Spleen (tissue), 11 donors: ENCODE measurements at regions not wholly inside any gene's neighbourhood (a gene's known extent, or its start where the extent isn't known, plus 50 kb on each side); places are given as distances from the start of the nearest gene placed in this dataset.

Experiments
- DNase-seq: peaks from one replicate; pipeline ENCODE4 v3.0.0-alpha.2; 2020
- H3K27ac ChIP-seq, 8 donors: fragments of 200-600 bp; sonication (generic) in 7 of 8; 1 replicate in 4 of 8; 2 replicates in 4 of 8; pipeline versions ENCODE4 v1.5.0 to v1.8.0; 2016 to 2021; ENCODE audit warnings: inconsistent platforms in 4 of 8, mild to moderate bottlenecking in 4 of 8, moderate library complexity in 1 of 8
- H3K27me3 ChIP-seq, 7 donors: fragments of 200-600 bp; sonication (generic) in 6 of 7; replicated peaks in 1 of 7; 1 replicate in 4 of 7; 2 replicates in 3 of 7; pipeline versions ENCODE4 v1.5.0 to v1.8.0; 2016 to 2021; ENCODE audit warnings: inconsistent platforms in 3 of 7, mild to moderate bottlenecking in 1 of 7
- H3K36me3 ChIP-seq, 6 donors: fragments of 200-600 bp; sonication (generic) in 5 of 6; 1 replicate in 4 of 6; 2 replicates in 2 of 6; pipeline versions ENCODE4 v1.5.0 to v1.8.0; 2016 to 2021; ENCODE audit warnings: inconsistent platforms in 2 of 6
- H3K4me1 ChIP-seq, 6 donors: fragments of 200-600 bp; sonication (generic) in 5 of 6; 1 replicate in 3 of 6; 2 replicates in 3 of 6; pipeline versions ENCODE4 v1.5.0 to v1.8.0; 2016 to 2021; ENCODE audit warnings: inconsistent platforms in 3 of 6
- H3K4me3 ChIP-seq, 8 donors: fragments of 200-600 bp; sonication (generic) in 7 of 8; 1 replicate in 4 of 8; 2 replicates in 4 of 8; pipeline versions ENCODE4 v1.5.0 to v1.8.0; 2016 to 2021; ENCODE audit warnings: inconsistent platforms in 4 of 8, mild to moderate bottlenecking in 4 of 8, moderate library complexity in 2 of 8
- H3K9me3 ChIP-seq, 8 donors: fragments of 200-600 bp; sonication (generic) in 7 of 8; 1 replicate in 4 of 8; 2 replicates in 4 of 8; pipeline versions ENCODE4 v1.5.0 to v1.8.0; 2016 to 2021; ENCODE audit warnings: inconsistent platforms in 4 of 8
- CTCF ChIP-seq, 11 experiments: fragments of 200-600 bp in 7 of 11; fragments of 450-650 bp in 4 of 11; sonication (generic) in 4 of 11; IDR thresholded peaks in 8 of 11; conservative IDR thresholded peaks in 3 of 11; 1 replicate in 7 of 11; 2 replicates in 4 of 11; pipeline versions ENCODE4 v1.4.0 to v1.8.0; 2016 to 2021; ENCODE audit warnings: antibody characterized with exemption in 11 of 11, inconsistent platforms in 4 of 11, mild to moderate bottlenecking in 1 of 11
- POLR2A ChIP-seq, 3 donors: fragments of 450-650 bp; IDR thresholded peaks; one replicate each; pipeline ENCODE4 v1.5.1; 2017; ENCODE audit warnings: antibody characterized with exemption in 3 of 3, mild to moderate bottlenecking in 1 of 3
- POLR2AphosphoS5 ChIP-seq, 3 donors: sonication (generic); formaldehyde crosslinking; IDR thresholded peaks; one replicate each; pipeline ENCODE4 v1.5.1; 2017; ENCODE audit warnings: antibody characterized with exemption in 3 of 3
- WGBS, 5 donors: extraction: QIAGEN DNeasy Blood & Tissue Kit in 3 of 5; methylation state at CpG; one replicate each; pipeline versions ENCODE4 v1.1.5 to v1.1.7; 2013 to 2018; 5-methylcytosine and 5-hydroxymethylcytosine counted together
- intact Hi-C: fragments of 100-400 bp; cut with DNase I; formaldehyde crosslinking; loops from one replicate; pipeline ENCODE4 v1.15.0; 2023; ENCODE audit warnings: low total_unique reads
- donor health status: healthy with polysubstance abuse.
- donor health status: DM: no; HTN: no; CAD: no; lungs with moderate emphysema.
- donor health status: DM: no; HTN: no; CAD: no.
- donor health status: Bipolar disorder and iron deficiency.
- donor health status: healthy.
- donor health status: DM: no; HTN: no; CAD: no.
- donor health status: DM: yes; HTN: yes; CAD: no.

DNA sequence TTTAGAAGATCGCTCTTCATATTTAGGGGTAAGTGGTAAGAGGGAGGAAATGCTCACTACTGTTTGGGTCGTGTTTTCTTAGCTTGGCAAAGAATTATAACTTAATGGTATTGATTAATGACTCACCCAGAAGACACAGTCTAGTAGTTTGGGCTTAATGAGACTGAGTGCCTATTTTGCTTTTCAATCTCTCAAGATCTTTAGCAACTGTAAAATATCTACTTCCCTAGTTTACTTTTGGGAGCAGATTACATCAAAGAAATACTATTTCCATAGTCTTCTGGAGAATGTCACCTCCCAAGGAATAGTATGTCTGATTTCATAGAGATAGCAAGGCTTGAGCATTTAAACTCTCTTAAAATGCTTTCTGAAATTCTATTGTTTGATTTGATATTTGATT lies 100.5 kb upstream of the SLC25A13 start:
- TF ChIP-seq CTCF (IDR thresholded peaks at IDR 0.05 in 8 of 11, conservative IDR thresholded peaks at IDR 0.05 in 3 of 11) (no peak), POLR2AphosphoS5 (IDR thresholded peaks at IDR 0.05) (no peak), POLR2A (IDR thresholded peaks at IDR 0.05) (no peak)
- H3K36me3 ChIP-seq: no peaks in the 10 kb centered on the region
- no peak overlapping the region for H3K27ac ChIP-seq
- no peaks in the 10 kb centered on the region for H3K9me3 ChIP-seq
- peaks cover 0 to 1% (median 0%) of the 10 kb centered on the region in 6 donors for H3K4me1 ChIP-seq
- 55 to 79% (median 68%) methylated on average over 2 of the region's 2 CpGs for WGBS, 5 donors
- no peaks in the 10 kb centered on the region for H3K27me3 ChIP-seq
- no peak for DNase-seq
- H3K4me3 ChIP-seq: no peak overlapping the region
- intact Hi-C loops: no loop called here

GRCh38 chr7:96418581-96418980 lies 96.7 kb upstream of the SLC25A13 start:
- Histone ChIP-seq H3K27me3 (no peaks in the 10 kb centered on the region), H3K36me3 (no peaks in the 10 kb centered on the region), H3K4me3 (no peak overlapping the region), H3K27ac (no peak overlapping the region), H3K9me3 (no peaks in the 10 kb centered on the region), H3K4me1 (peaks cover 0 to 11% (median 0%) of the 10 kb centered on the region in 6 donors)
- no peak for DNase-seq
- intact Hi-C loops: no loop called here
- TF ChIP-seq CTCF (IDR thresholded peaks at IDR 0.05 in 8 of 11, conservative IDR thresholded peaks at IDR 0.05 in 3 of 11) (no peak), POLR2AphosphoS5 (IDR thresholded peaks at IDR 0.05) (no peak), POLR2A (IDR thresholded peaks at IDR 0.05) (no peak)
- 80 to 91% (median 88%) methylated on average over 1 of the region's 1 CpG for WGBS, 5 donors

DNA sequence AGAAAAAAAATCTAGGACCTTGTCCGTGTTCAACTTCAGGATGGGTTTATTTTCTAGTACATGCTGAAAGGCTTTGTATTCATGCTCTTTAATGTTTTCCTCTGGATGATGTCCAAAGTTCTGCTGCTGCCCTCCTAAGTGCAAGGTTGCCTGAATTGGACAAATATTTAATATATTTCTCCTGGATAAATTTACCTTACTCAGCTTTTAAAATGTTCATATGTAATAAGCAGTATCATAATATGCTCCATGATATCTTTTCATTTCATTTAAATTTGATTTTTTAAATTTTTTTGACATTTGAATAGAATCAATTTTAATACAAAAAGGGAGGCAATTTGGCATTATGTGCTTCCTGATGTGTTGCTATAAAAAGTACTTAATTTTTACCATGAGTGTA lies 95.9 kb upstream of the SLC25A13 start:
- intact Hi-C loops: no loop called here
- Histone ChIP-seq H3K4me1 (peaks cover 0 to 11% (median 0%) of the 10 kb centered on the region in 6 donors), H3K27ac (no peak overlapping the region), H3K4me3 (no peak overlapping the region), H3K27me3 (no peaks in the 10 kb centered on the region), H3K36me3 (no peaks in the 10 kb centered on the region), H3K9me3 (no peaks in the 10 kb centered on the region)
- DNase-seq: no peak
- WGBS, 5 donors: 39 to 74% (median 63%) methylated on average over 1 of the region's 1 CpG
- no peak for TF ChIP-seq POLR2AphosphoS5 (IDR thresholded peaks at IDR 0.05)
- TF ChIP-seq POLR2A (IDR thresholded peaks at IDR 0.05): no peak
- TF ChIP-seq CTCF (IDR thresholded peaks at IDR 0.05 in 8 of 11, conservative IDR thresholded peaks at IDR 0.05 in 3 of 11): no peak

- H3K27ac ChIP-seq: no peak overlapping the region
- WGBS, 5 donors: 50 to 58% (median 52%) methylated on average over 1 of the region's 1 CpG
These were observed 94.7 kb upstream of the SLC25A13 start for GRCh38 chr7:96416599-96416998.

More at GRCh38 chr7:96416599-96416998, 94.7 kb upstream of the SLC25A13 start:
- Histone ChIP-seq H3K4me3 (no peak overlapping the region), H3K27me3 (no peaks in the 10 kb centered on the region), H3K9me3 (no peaks in the 10 kb centered on the region), H3K4me1 (peaks cover 0 to 11% (median 0%) of the 10 kb centered on the region in 6 donors), H3K36me3 (no peaks in the 10 kb centered on the region)
- TF ChIP-seq POLR2A (IDR thresholded peaks at IDR 0.05) (no peak), CTCF (IDR thresholded peaks at IDR 0.05 in 8 of 11, conservative IDR thresholded peaks at IDR 0.05 in 3 of 11) (no peak), POLR2AphosphoS5 (IDR thresholded peaks at IDR 0.05) (no peak)
- DNase-seq: no peak
- intact Hi-C loops: no loop called here
